Adrenal gland (tissue), 5 donors: ENCODE measurements at regions not wholly inside any gene's neighbourhood (a gene's known extent, or its start where the extent isn't known, plus 50 kb on each side); places are given as distances from the start of the nearest gene placed in this dataset.

Experiments used
- CTCF ChIP-seq, 6 experiments: fragments of 450-650 bp in 4 of 6; fragments of 200-600 bp in 2 of 6; sonication (generic) in 1 of 6; IDR thresholded peaks; 1 replicate in 5 of 6; 2 replicates in 1 of 6; pipeline versions ENCODE4 v1.5.1 to v1.8.0; 2016 to 2021; ENCODE audit warnings: antibody characterized with exemption in 6 of 6, mild to moderate bottlenecking in 2 of 6, moderate library complexity in 1 of 6
- POLR2A ChIP-seq, 2 donors: fragments of 450-650 bp; IDR thresholded peaks; one replicate each; pipeline ENCODE4 v1.6.1; 2017; ENCODE audit warnings: antibody characterized with exemption in 2 of 2, mild to moderate bottlenecking in 2 of 2, moderate library complexity in 1 of 2
- donor health status: DM: no; HTN: no; CAD: no.

- TF ChIP-seq POLR2A (IDR thresholded peaks at IDR 0.05), result no peak
- TF ChIP-seq CTCF (IDR thresholded peaks at IDR 0.05), result no peak
Measured at GRCh38 chr14:98146416-98146815, 1125.6 kb downstream of the BCL11B start.
